H1 (cell line): ENCODE measurements at regions not wholly inside any gene's neighbourhood (a gene's known extent, or its start where the extent isn't known, plus 50 kb on each side); places are given as distances from the start of the nearest gene placed in this dataset.
A peak's percentile ranks its signal among the peaks of the same experiment; 100 is the strongest.

Source experiments
- CTCF ChIA-PET: fragments of 300-600 bp; sonication (Branson Sonifier 250); formaldehyde crosslinking; loops from one replicate; lab custom pipeline; 2021; ENCODE audit not compliant: partially characterized antibody; lab: Charles Lee
- POLR2A ChIA-PET: fragments of 300-600 bp; sonication (Branson Sonifier 250); formaldehyde crosslinking; loops from one replicate; lab custom pipeline; 2021; ENCODE audit warnings: inconsistent platforms; ENCODE audit not compliant: partially characterized antibody; lab: Charles Lee
- DNase-seq, 2 experiments: peaks; one replicate each; pipeline versions ENCODE4 v3.0.0 to v3.0.0-alpha.2; 2010 to 2022; ENCODE audit warnings: low spot score in 2 of 2, low read depth in 1 of 2, mixed read lengths in 1 of 2
- FAIRE-seq: peaks from 2 replicates; lab custom pipeline; 2011; peaks lifted over from hg19 to GRCh38; lab: Jason Lieb, UNC
- H2AFZ ChIP-seq: 2 replicates; pipeline ENCODE4 v1.8.1; 2012; ENCODE audit warnings: low read length, inconsistent platforms
- H2AK5ac ChIP-seq: 2 replicates; pipeline ENCODE4 v1.6.1; 2013; ENCODE audit warnings: low read depth, low read length
- H2BK120ac ChIP-seq: replicated peaks from 2 replicates; pipeline ENCODE3; 2013; ENCODE audit warnings: low read depth, low read length, inconsistent platforms
- H2BK12ac ChIP-seq: 2 replicates; pipeline ENCODE4 v1.6.1; 2013; ENCODE audit warnings: low read depth, low read length
- H2BK15ac ChIP-seq: 2 replicates; pipeline ENCODE4 v1.6.1; 2013; ENCODE audit warnings: low read length
- H2BK20ac ChIP-seq: 2 replicates; pipeline ENCODE4 v1.6.1; 2013; ENCODE audit warnings: low read length
- H2BK5ac ChIP-seq: 2 replicates; pipeline ENCODE4 v1.6.1; 2013; ENCODE audit warnings: low read depth, low read length
- H3K14ac ChIP-seq: 2 replicates; pipeline ENCODE4 v1.6.1; 2013; ENCODE audit warnings: inconsistent platforms; ENCODE audit not compliant: insufficient read length
- H3K18ac ChIP-seq: 2 replicates; pipeline ENCODE4 v1.6.1; 2013; ENCODE audit warnings: low read length; ENCODE audit errors: extremely low read depth
- H3K23ac ChIP-seq: 2 replicates; pipeline ENCODE4 v1.6.1; 2013; ENCODE audit warnings: inconsistent platforms; ENCODE audit not compliant: insufficient read length
- H3K23me2 ChIP-seq: 2 replicates; pipeline ENCODE4 v1.6.1; 2013; ENCODE audit warnings: low read depth, low read length
- H3K27ac ChIP-seq: 2 replicates; pipeline ENCODE4 v1.6.1; 2011; ENCODE audit warnings: low read depth, low read length, inconsistent platforms
- H3K27me3 ChIP-seq, 4 experiments: replicated peaks in 1 of 4; 1 replicate in 1 of 4; 2 replicates in 3 of 4; pipeline versions ENCODE4 v1.6.1 to v1.8.1; 2011 to 2013; ENCODE audit warnings: low read length in 3 of 4, mild to moderate bottlenecking in 3 of 4, inconsistent platforms in 2 of 4, mixed read lengths in 2 of 4, moderate library complexity in 1 of 4; ENCODE audit not compliant: control insufficient read depth in 3 of 4, insufficient read depth in 3 of 4; ENCODE audit errors: extremely low read depth in 1 of 4
- H3K36me3 ChIP-seq, 4 experiments: 2 replicates each; pipeline versions ENCODE4 v1.6.1 to v1.8.1; 2011 to 2013; ENCODE audit warnings: mild to moderate bottlenecking in 4 of 4, low read length in 3 of 4, moderate library complexity in 2 of 4, control low read depth in 1 of 4, inconsistent platforms in 1 of 4; ENCODE audit not compliant: insufficient read depth in 4 of 4, control insufficient read depth in 2 of 4
- H3K4ac ChIP-seq: replicated peaks from 2 replicates; pipeline ENCODE3; 2013; ENCODE audit warnings: low read length, low read depth, mixed read lengths, inconsistent platforms; ENCODE audit not compliant: insufficient read length
- H3K4me1 ChIP-seq, 4 experiments: replicated peaks in 1 of 4; 1 replicate in 1 of 4; 2 replicates in 3 of 4; pipeline versions ENCODE4 v1.6.1 to v1.8.1; 2011 to 2013; ENCODE audit warnings: low read length in 3 of 4, inconsistent platforms in 2 of 4, mixed read lengths in 1 of 4; ENCODE audit not compliant: insufficient read depth in 4 of 4, control insufficient read depth in 3 of 4
- H3K4me2 ChIP-seq, 2 experiments: 2 replicates each; pipeline versions ENCODE4 v1.6.1 to v1.8.1; 2011 to 2013; ENCODE audit warnings: low read depth in 2 of 2, low read length in 2 of 2, control low read depth in 1 of 2, inconsistent platforms in 1 of 2, mild to moderate bottlenecking in 1 of 2; ENCODE audit not compliant: insufficient read depth in 1 of 2
- H3K4me3 ChIP-seq, 4 experiments: fragments of 200-600, 300-600 bp in 1 of 4; sonication (generic), shearing (Covaris generic), sonication (Bioruptor Twin) in 1 of 4; 2 replicates each; pipeline versions ENCODE4 v1.5.1 to v1.8.1; 2011 to 2016; ENCODE audit warnings: low read length in 4 of 4, low read depth in 3 of 4, control low read depth in 2 of 4, inconsistent platforms in 2 of 4, mild to moderate bottlenecking in 2 of 4, mixed read lengths in 1 of 4, moderate library complexity in 1 of 4; ENCODE audit not compliant: insufficient read depth in 2 of 4; ENCODE audit errors: extremely low read depth in 1 of 4
- H3K56ac ChIP-seq: replicated peaks from 2 replicates; pipeline ENCODE3; 2013; ENCODE audit warnings: low read depth, mild to moderate bottlenecking, mixed read lengths, low read length, inconsistent platforms; ENCODE audit not compliant: insufficient read length
- H3K79me1 ChIP-seq: 2 replicates; pipeline ENCODE4 v1.6.1; 2013; ENCODE audit warnings: low read depth, low read length, control low read depth
- H3K79me2 ChIP-seq, 2 experiments: 2 replicates each; pipeline versions ENCODE4 v1.6.1 to v1.8.1; 2012 to 2013; ENCODE audit warnings: low read length in 2 of 2, mild to moderate bottlenecking in 2 of 2, inconsistent platforms in 1 of 2; ENCODE audit not compliant: insufficient read depth in 2 of 2, control insufficient read depth in 1 of 2
- H3K9ac ChIP-seq, 4 experiments: replicated peaks in 1 of 4; 1 replicate in 1 of 4; 2 replicates in 3 of 4; pipeline versions ENCODE4 v1.6.1 to v1.8.1; 2011 to 2013; ENCODE audit warnings: low read depth in 3 of 4, low read length in 3 of 4, control low read depth in 2 of 4, mild to moderate bottlenecking in 2 of 4, moderate library complexity in 2 of 4, inconsistent platforms in 1 of 4; ENCODE audit errors: extremely low read depth in 1 of 4
- H3K9me3 ChIP-seq, 2 experiments: 2 replicates each; pipeline versions ENCODE4 v1.6.1 to v1.8.1; 2012 to 2013; ENCODE audit warnings: mild to moderate bottlenecking in 2 of 2, moderate library complexity in 2 of 2, control low read depth in 1 of 2, inconsistent platforms in 1 of 2, low read depth in 1 of 2, low read length in 1 of 2, mixed read lengths in 1 of 2; ENCODE audit not compliant: insufficient read depth in 2 of 2
- H4K20me1 ChIP-seq, 2 experiments: replicated peaks in 1 of 2; 2 replicates each; pipeline versions ENCODE3 to v1.8.1; 2011 to 2013; ENCODE audit warnings: inconsistent platforms in 2 of 2, low read length in 2 of 2, mild to moderate bottlenecking in 1 of 2; ENCODE audit not compliant: insufficient read depth in 2 of 2, control insufficient read depth in 1 of 2
- H4K5ac ChIP-seq: 2 replicates; pipeline ENCODE4 v1.6.1; 2013; ENCODE audit warnings: low read length, low read depth, mixed read lengths, inconsistent platforms; ENCODE audit not compliant: insufficient read length
- H4K8ac ChIP-seq: 2 replicates; pipeline ENCODE4 v1.8.0; 2013; ENCODE audit warnings: mild to moderate bottlenecking, moderate library complexity, low read length, inconsistent platforms; ENCODE audit not compliant: insufficient read depth; ENCODE audit errors: extremely low read depth
- H4K91ac ChIP-seq: replicated peaks from 2 replicates; pipeline ENCODE3; 2013; ENCODE audit warnings: low read length, mixed read lengths, inconsistent platforms; ENCODE audit not compliant: insufficient read length
- BRCA1 ChIP-seq: IDR thresholded peaks from 2 replicates; pipeline ENCODE4 v1.6.1; 2012; ENCODE audit warnings: low read depth, low read length, improper control_type of control experiment
- CBX8 ChIP-seq: fragments of 300-800, 300-1000 bp; sonication (generic); IDR thresholded peaks from 2 replicates; pipeline ENCODE4 v1.7.1; 2016; ENCODE audit warnings: low read depth, low read length, borderline replicate concordance
- EGR1 ChIP-seq: IDR thresholded peaks from 2 replicates; pipeline ENCODE4 v1.6.1; 2011; ENCODE audit warnings: low read depth, low read length, borderline replicate concordance
- POLR2AphosphoS5 ChIP-seq: IDR thresholded peaks from 2 replicates; pipeline ENCODE4 v1.6.1; 2011; ENCODE audit warnings: low read depth, low read length
- POU5F1 ChIP-seq: IDR thresholded peaks from 2 replicates; pipeline ENCODE4 v1.6.1; 2011; ENCODE audit warnings: low read depth, mild to moderate bottlenecking, low read length, moderate library complexity
- RAD21 ChIP-seq, 2 experiments: IDR thresholded peaks in 1 of 2; conservative IDR thresholded peaks in 1 of 2; 2 replicates each; pipeline ENCODE4 v1.6.1; 2011; ENCODE audit warnings: low read depth in 2 of 2, low read length in 2 of 2, improper control_type of control experiment in 1 of 2, inconsistent platforms in 1 of 2, mild to moderate bottlenecking in 1 of 2, moderate library complexity in 1 of 2
- RXRA ChIP-seq: IDR thresholded peaks from 2 replicates; pipeline ENCODE4 v1.6.1; 2011; ENCODE audit warnings: low read depth, mild to moderate bottlenecking, low read length, moderate library complexity; ENCODE audit not compliant: insufficient read depth
- SAP30 ChIP-seq: fragments of 300-600 bp; sonication (generic); IDR thresholded peaks from 2 replicates; pipeline ENCODE4 v1.7.1; 2012; ENCODE audit warnings: low read length, moderate library complexity, mild to moderate bottlenecking, inconsistent platforms; ENCODE audit not compliant: insufficient read depth, insufficient replicate concordance
- SUZ12 ChIP-seq: fragments of 200-600 bp; sonication (generic); IDR thresholded peaks from 2 replicates; pipeline ENCODE4 v1.6.1; 2012; ENCODE audit warnings: mild to moderate bottlenecking, inconsistent platforms, low read length, moderate library complexity, mixed read lengths
- TEAD4 ChIP-seq: IDR thresholded peaks from 2 replicates; pipeline ENCODE4 v1.6.1; 2012; ENCODE audit warnings: low read depth, low read length, inconsistent platforms, mixed read lengths
- YY1 ChIP-seq: IDR thresholded peaks from 2 replicates; pipeline ENCODE4 v1.6.1; 2011; ENCODE audit warnings: low read depth, mild to moderate bottlenecking, low read length
- whole genome bisulfite sequencing, 2 experiments: shearing (Covaris generic) in 1 of 2; methylation state at CpG; one replicate each; pipeline versions ENCODE4 v1.1.6 to v1.1.7; 2013 to 2015; ENCODE audit warnings: low lambda C conversion rate in 2 of 2, mixed read lengths in 2 of 2, inconsistent platforms in 1 of 2, low coverage in 1 of 2, missing lambda C conversion rate in 1 of 2; ENCODE audit not compliant: insufficient replicate concordance in 2 of 2, insufficient coverage in 1 of 2, insufficient read length in 1 of 2; ENCODE audit errors: extremely low coverage in 1 of 2, missing lambda C conversion rate in 1 of 2; 5-methylcytosine and 5-hydroxymethylcytosine counted together

DNA sequence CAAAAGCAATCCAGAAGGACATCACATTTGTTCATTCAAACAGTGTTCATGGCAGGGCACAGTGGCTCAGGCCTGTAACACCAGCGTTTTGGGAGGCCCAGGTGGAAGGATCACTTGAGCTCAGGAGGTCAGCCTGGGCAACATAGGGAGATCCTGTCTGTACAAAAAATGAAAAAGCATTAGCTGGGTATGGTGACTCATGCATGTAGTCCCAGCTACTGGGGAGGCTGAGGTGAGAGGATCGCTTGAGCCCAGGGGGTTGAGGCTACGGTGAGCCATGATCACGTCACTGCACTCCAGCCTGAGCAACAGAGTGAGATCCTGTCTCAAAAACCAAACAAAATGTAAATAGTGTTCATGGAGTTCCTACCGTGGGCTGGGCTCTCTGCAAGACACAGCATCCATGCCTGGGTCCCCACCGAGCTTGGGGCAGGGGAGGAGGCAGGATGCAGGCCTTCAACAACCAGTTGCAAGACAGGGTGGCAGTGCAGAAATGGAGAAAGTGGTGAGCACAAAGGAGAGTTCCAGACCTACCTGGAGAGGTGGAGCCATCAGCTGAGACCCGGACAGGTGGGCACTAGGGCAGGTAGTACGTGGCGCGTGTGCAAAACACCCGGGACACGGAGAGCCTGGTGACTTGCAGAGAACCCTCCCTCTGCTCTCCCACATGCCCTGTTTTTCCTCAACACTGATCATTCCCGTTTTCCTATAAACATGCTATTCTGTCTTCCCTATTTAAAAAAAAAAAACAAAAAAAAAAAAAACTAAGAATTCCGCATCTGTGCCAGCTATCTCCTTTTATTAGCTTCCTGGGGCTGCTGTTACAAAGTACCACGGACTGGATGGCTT, 138.9 kb downstream of the TOMM20 start:
- H2BK20ac ChIP-seq: no peak overlapping the region
- POLR2A ChIA-PET: interaction anchor here (1.1 to 1.3 kb wide), 2 partner anchors 10 to 19 kb away, joined by 3 read pairs; no protein-coding TSS in a partner anchor
- CTCF ChIA-PET: interaction anchor here (0.8 to 1.3 kb wide), 4 partner anchors 9 to 373 kb away, joined by 3 to 4 read pairs (median 3); no protein-coding TSS in a partner anchor
- WGBS, 2 experiments: 93% methylated on average over 15 of the region's 15 CpGs; no CpG with 5 or more reads in 1 of the 2 experiments
- no peak overlapping the region for H4K5ac ChIP-seq
- H2BK120ac ChIP-seq: no peak overlapping the region
- H2BK15ac ChIP-seq: peak overlapping the region; percentile 25; the same call in 1 of the 2 replicates
- H3K27me3 ChIP-seq: no peaks in the 10 kb centered on the region
- 0 out of 2 replicates have a peak, but pooled peaks cover 2% of the 10 kb centered on the region for H3K23me2 ChIP-seq
- no peak overlapping the region for H3K27ac ChIP-seq
- no peak overlapping the region for H3K14ac ChIP-seq
- DNase-seq: no peak
- H2AK5ac ChIP-seq: peak overlapping the region; percentile 72
- H4K20me1 ChIP-seq: no peaks in the 10 kb centered on the region
- H2BK5ac ChIP-seq: peak overlapping the region; percentile 52
- no peaks in the 10 kb centered on the region for H3K79me1 ChIP-seq
- H3K18ac ChIP-seq: peak overlapping the region; percentile 43; the same call in 1 of the 2 replicates
- H3K4me3 ChIP-seq: no peak overlapping the region
- H3K4me1 ChIP-seq: peaks cover 3 to 10% (median 7%) of the 10 kb centered on the region in 4 experiments; a peak in 6 of 7 replicates
- no peak overlapping the region for H3K4me2 ChIP-seq
- H4K8ac ChIP-seq: no peak overlapping the region
- TF ChIP-seq SUZ12: no peak
- no peak for TF ChIP-seq POLR2AphosphoS5
- no peak for TF ChIP-seq CBX8
- TF ChIP-seq BRCA1: no peak
- TF ChIP-seq YY1: no peak
- TF ChIP-seq RAD21 (IDR thresholded peaks at IDR 0.05 in 1 of 2, conservative IDR thresholded peaks at IDR 0.05 in 1 of 2; ENCODE audit: low read depth in 2 of 2, low read length in 2 of 2): no peak
- TF ChIP-seq EGR1: no peak
- no peak for TF ChIP-seq POU5F1
- no peak for TF ChIP-seq RXRA
- no peak for TF ChIP-seq TEAD4
- no peak for TF ChIP-seq SAP30
- H3K56ac ChIP-seq: no peak overlapping the region
- no peaks in the 10 kb centered on the region for H3K36me3 ChIP-seq
- H3K23ac ChIP-seq: no peak overlapping the region
- H2AFZ ChIP-seq: no peak overlapping the region
- FAIRE-seq: no peak
- peak overlapping the region; percentile 59 for H4K91ac ChIP-seq
- H3K4ac ChIP-seq: no peak overlapping the region
- no peak overlapping the region for H3K9ac ChIP-seq
- H3K9me3 ChIP-seq: no peaks in the 10 kb centered on the region
- H3K79me2 ChIP-seq: no peaks in the 10 kb centered on the region
- H2BK12ac ChIP-seq: peak overlapping the region; percentile 80; the same call in 1 of the 2 replicates
